ENCODE measurements at regions not wholly inside any gene's neighbourhood (a gene's known extent, or its start where the extent isn't known, plus 50 kb on each side); places are given as distances from the start of the nearest gene placed in this dataset.

- ATAC-seq, result no peak
- no peak overlapping the region for H3K9ac ChIP-seq (ENCODE audit: insufficient read depth, low read depth, low read length)
These were observed 493.7 kb upstream of the SULF2 start for GRCh38 chr20:48278961-48279481.

More at GRCh38 chr20:48278961-48279481, 493.7 kb upstream of the SULF2 start:
- CTCF ChIA-PET (ENCODE audit: low intra/inter-chr PET ratio, low total read pairs), result no interaction called here
- no TSS peak for BruUV-seq (replicated peaks)
- no peaks in the 10 kb centered on the region for H3K79me2 ChIP-seq (ENCODE audit: insufficient read depth, low read length)
- no peaks in the 10 kb centered on the region for H3K9me3 ChIP-seq (ENCODE audit: low read length)
- peaks cover 15% of the 10 kb centered on the region for H3K4me1 ChIP-seq (ENCODE audit: insufficient read depth, low read length)
- intact Hi-C loops (cut with micrococcal nuclease; ENCODE audit: unreplicated experiment), result no loop called here
- 18% methylated on average over 2 of the region's 2 CpGs for WGBS (ENCODE audit: low lambda C conversion rate)
- H2AFZ ChIP-seq (ENCODE audit: low read length), result no peak overlapping the region
- no peaks in the 10 kb centered on the region for H3K27me3 ChIP-seq (ENCODE audit: control insufficient read depth in 1 of 2, insufficient read depth in 2 of 2, low read length in 2 of 2)
- H3K4me3 ChIP-seq (replicated peaks in 1 of 3; ENCODE audit: insufficient read depth in 1 of 3, low read depth in 2 of 3, low read length in 3 of 3), result no peak overlapping the region
- in situ Hi-C loops (cut with HindIII; ENCODE audit: extremely low pct_ligation_motif_present, low pct_unique_long_range_greater_than_20kb), result no loop called here
- no peak overlapping the region for H3K4me2 ChIP-seq (ENCODE audit: low read depth, low read length)
- no peaks in the 10 kb centered on the region for H3K36me3 ChIP-seq (replicated peaks in 1 of 2; ENCODE audit: control insufficient read depth in 1 of 2, insufficient read depth in 2 of 2, low read length in 2 of 2)
- no peaks in the 10 kb centered on the region for H4K20me1 ChIP-seq (ENCODE audit: insufficient read depth, low read length)
- POLR2A ChIA-PET, result no interaction called here
- H3K27ac ChIP-seq (ENCODE audit: extremely low read length, insufficient read depth, low read length), result no peak overlapping the region
- TF ChIP-seq RAD21 (CRISPR knock-in tag; IDR thresholded peaks at IDR 0.05) (no peak), ZNF101 (CRISPR knock-in tag; IDR thresholded peaks at IDR 0.05; ENCODE audit: borderline replicate concordance, low read depth) (no peak), FOXP4 (CRISPR knock-in tag; IDR thresholded peaks at IDR 0.05) (no peak), ATRX (CRISPR knock-in tag; IDR thresholded peaks at IDR 0.05; ENCODE audit: borderline replicate concordance) (no peak), HNRNPK (IDR thresholded peaks at IDR 0.05; ENCODE audit: low read depth, low read length, poor library complexity, severe bottlenecking) (no peak), CREM (IDR thresholded peaks at IDR 0.05) (no peak), CREM (CRISPR knock-in tag; IDR thresholded peaks at IDR 0.05) (no peak), HOXA7 (CRISPR knock-in tag; IDR thresholded peaks at IDR 0.05) (no peak), ETV6 (CRISPR knock-in tag; conservative IDR thresholded peaks at IDR 0.05) (no peak), ZNF275 (CRISPR knock-in tag; IDR thresholded peaks at IDR 0.05; ENCODE audit: borderline replicate concordance) (no peak), BHLHE40 (IDR thresholded peaks at IDR 0.05; ENCODE audit: low read length) (no peak), ZNF7 (CRISPR knock-in tag; IDR thresholded peaks at IDR 0.05) (no peak)
- no peak for FAIRE-seq
- DNase-seq (ENCODE audit: low spot score), result no peak
